ENCODE measurements at regions not wholly inside any gene's neighbourhood (a gene's known extent, or its start where the extent isn't known, plus 50 kb on each side); places are given as distances from the start of the nearest gene placed in this dataset.

GRCh38 chr17:72342627-72343527, 222.1 kb downstream of the SOX9 start:
- no peak for TF ChIP-seq CTCF (IDR thresholded peaks at IDR 0.05; ENCODE audit: insufficient read depth in 1 of 2, low read depth in 1 of 2, low read length in 1 of 2, severe bottlenecking in 1 of 2, unreplicated experiment in 1 of 2)
- Mint-ChIP-seq H3K4me1 (ENCODE audit: low read depth, unreplicated experiment) (peaks cover 30% of the 10 kb centered on the region), H3K9me3 (ENCODE audit: unreplicated experiment) (no peaks in the 10 kb centered on the region), H3K27me3 (ENCODE audit: insufficient read depth, unreplicated experiment) (no peaks in the 10 kb centered on the region), H3K4me3 (ENCODE audit: unreplicated experiment) (no peak overlapping the region), H3K36me3 (ENCODE audit: insufficient read depth, unreplicated experiment) (no peaks in the 10 kb centered on the region), H3K27ac (ENCODE audit: unreplicated experiment) (no peak overlapping the region)
- Histone ChIP-seq H3K9me3 (no peaks in the 10 kb centered on the region), H3K27me3 (replicated peaks; ENCODE audit: control insufficient read depth, insufficient read depth, low read length) (no peaks in the 10 kb centered on the region), H3K4me3 (ENCODE audit: low read depth, low read length) (no peak overlapping the region), H3K4me1 (peaks cover 21% of the 10 kb centered on the region), H3K36me3 (ENCODE audit: control insufficient read depth, insufficient read depth, low read length) (no peaks in the 10 kb centered on the region)
- POLR2A ChIA-PET: no interaction called here
- intact Hi-C loops (cut with micrococcal nuclease; ENCODE audit: unreplicated experiment): no loop called here
- BruUV-seq (replicated peaks): no TSS peak
- CTCF ChIA-PET: no interaction called here
- DNase-seq: no peak

- H3K27ac Mint-ChIP-seq (ENCODE audit: unreplicated experiment): no peak overlapping the region
- Histone ChIP-seq H3K27me3 (replicated peaks; ENCODE audit: control insufficient read depth, insufficient read depth, low read length) (no peaks in the 10 kb centered on the region), H3K4me3 (ENCODE audit: low read depth, low read length) (no peak overlapping the region), H3K4me1 (peaks cover 11% of the 10 kb centered on the region), H3K9me3 (no peaks in the 10 kb centered on the region), H3K36me3 (ENCODE audit: control insufficient read depth, insufficient read depth, low read length) (no peaks in the 10 kb centered on the region)
- H3K27me3 Mint-ChIP-seq (ENCODE audit: insufficient read depth, unreplicated experiment): no peaks in the 10 kb centered on the region
- DNase-seq: no peak
- H3K4me1 Mint-ChIP-seq (ENCODE audit: low read depth, unreplicated experiment): peaks cover 25% of the 10 kb centered on the region
- H3K36me3 Mint-ChIP-seq (ENCODE audit: insufficient read depth, unreplicated experiment): no peaks in the 10 kb centered on the region
- intact Hi-C loops (cut with micrococcal nuclease; ENCODE audit: unreplicated experiment): no loop called here
- no peaks in the 10 kb centered on the region for H3K9me3 Mint-ChIP-seq (ENCODE audit: unreplicated experiment)
- ChIA-PET POLR2A (no interaction called here), CTCF (no interaction called here)
- H3K4me3 Mint-ChIP-seq (ENCODE audit: unreplicated experiment): no peak overlapping the region
- BruUV-seq (replicated peaks): no TSS peak
- no peak for TF ChIP-seq CTCF (IDR thresholded peaks at IDR 0.05; ENCODE audit: insufficient read depth in 1 of 2, low read depth in 1 of 2, low read length in 1 of 2, severe bottlenecking in 1 of 2, unreplicated experiment in 1 of 2)
Observed at GRCh38 chr17:72343911-72344310, 223.1 kb downstream of the SOX9 start.

- no peak for TF ChIP-seq CTCF (IDR thresholded peaks at IDR 0.05; ENCODE audit: insufficient read depth in 1 of 2, low read depth in 1 of 2, low read length in 1 of 2, severe bottlenecking in 1 of 2, unreplicated experiment in 1 of 2)
- Histone ChIP-seq H3K36me3 (ENCODE audit: control insufficient read depth, insufficient read depth, low read length) (no peaks in the 10 kb centered on the region), H3K9me3 (no peaks in the 10 kb centered on the region), H3K27me3 (replicated peaks; ENCODE audit: control insufficient read depth, insufficient read depth, low read length) (no peaks in the 10 kb centered on the region), H3K4me1 (peaks cover 5% of the 10 kb centered on the region), H3K4me3 (ENCODE audit: low read depth, low read length) (no peak overlapping the region)
- no peaks in the 10 kb centered on the region for H3K9me3 Mint-ChIP-seq (ENCODE audit: unreplicated experiment)
- ChIA-PET POLR2A (no interaction called here), CTCF (no interaction called here)
- BruUV-seq (replicated peaks): no TSS peak
- no peak for DNase-seq
- H3K4me3 Mint-ChIP-seq (ENCODE audit: unreplicated experiment): no peak overlapping the region
- H3K27me3 Mint-ChIP-seq (ENCODE audit: insufficient read depth, unreplicated experiment): no peaks in the 10 kb centered on the region
- H3K36me3 Mint-ChIP-seq (ENCODE audit: insufficient read depth, unreplicated experiment): no peaks in the 10 kb centered on the region
- no peak overlapping the region for H3K27ac Mint-ChIP-seq (ENCODE audit: unreplicated experiment)
- intact Hi-C loops (cut with micrococcal nuclease; ENCODE audit: unreplicated experiment): no loop called here
- H3K4me1 Mint-ChIP-seq (ENCODE audit: low read depth, unreplicated experiment): peaks cover 23% of the 10 kb centered on the region
Observed at GRCh38 chr17:72344613-72345012, 223.8 kb downstream of the SOX9 start.

All from Caco-2 (cell line).